ENCODE measurements at regions not wholly inside any gene's neighbourhood (a gene's known extent, or its start where the extent isn't known, plus 50 kb on each side); places are given as distances from the start of the nearest gene placed in this dataset.

GRCh38 chr12:46518729-46519128, 146.2 kb upstream of the SLC38A2 start (continued):
- TF ChIP-seq FOXP1 (CRISPR knock-in tag; IDR thresholded peaks at IDR 0.05; ENCODE audit: borderline replicate concordance) (no peak), ZBTB43 (CRISPR knock-in tag; IDR thresholded peaks at IDR 0.05) (no peak)

GRCh38 chr12:46518169-46518568, 145.6 kb upstream of the SLC38A2 start:
- H3K4me3 Mint-ChIP-seq = no peak overlapping the region
- H3K4me1 Mint-ChIP-seq = peaks cover 10% of the 10 kb centered on the region
- H3K27me3 Mint-ChIP-seq (ENCODE audit: low read depth) = no peaks in the 10 kb centered on the region

More at GRCh38 chr12:46518169-46518568, 145.6 kb upstream of the SLC38A2 start:
- CTCF ChIA-PET = no interaction called here
- Mint-ChIP-seq H3K27ac (no peak overlapping the region), H3K9me3 (0 out of 2 replicates have a peak, but pooled peaks cover 6% of the 10 kb centered on the region), H3K36me3 (no peaks in the 10 kb centered on the region)
- DNase-seq (ENCODE audit: low spot score) = no peak
- no peak for TF ChIP-seq OVOL2 (CRISPR knock-in tag; IDR thresholded peaks at IDR 0.05; ENCODE audit: borderline replicate concordance)
- TF ChIP-seq USF1 (CRISPR knock-in tag; IDR thresholded peaks at IDR 0.05) = no peak
- no peak for TF ChIP-seq ZNF532 (CRISPR knock-in tag; IDR thresholded peaks at IDR 0.05; ENCODE audit: borderline replicate concordance)
- no peak for TF ChIP-seq ZMAT4 (CRISPR knock-in tag; IDR thresholded peaks at IDR 0.05)
- TF ChIP-seq ZNF232 (CRISPR knock-in tag; IDR thresholded peaks at IDR 0.05) = no peak
- no peak for TF ChIP-seq AR (CRISPR knock-in tag; IDR thresholded peaks at IDR 0.05)
- no peak for TF ChIP-seq FOXP1 (CRISPR knock-in tag; IDR thresholded peaks at IDR 0.05; ENCODE audit: borderline replicate concordance)
- no peak for TF ChIP-seq PRDM15 (CRISPR knock-in tag; IDR thresholded peaks at IDR 0.05)
- TF ChIP-seq ZNF219 (CRISPR knock-in tag; IDR thresholded peaks at IDR 0.05; ENCODE audit: borderline replicate concordance) = no peak
- TF ChIP-seq RELA (CRISPR knock-in tag; IDR thresholded peaks at IDR 0.05; ENCODE audit: borderline replicate concordance) = no peak
- no peak for TF ChIP-seq CDX4 (CRISPR knock-in tag; IDR thresholded peaks at IDR 0.05; ENCODE audit: borderline replicate concordance)
- TF ChIP-seq PREB (CRISPR knock-in tag; IDR thresholded peaks at IDR 0.05; ENCODE audit: borderline replicate concordance) = no peak
- no peak for TF ChIP-seq EMX1 (CRISPR knock-in tag; IDR thresholded peaks at IDR 0.05)
- no peak for TF ChIP-seq TP53 (CRISPR knock-in tag; IDR thresholded peaks at IDR 0.05)
- no peak for TF ChIP-seq FOXP4 (CRISPR knock-in tag; IDR thresholded peaks at IDR 0.05)
- no peak for TF ChIP-seq ZNF263 (CRISPR knock-in tag; IDR thresholded peaks at IDR 0.05; ENCODE audit: low read depth)
- POLR2A ChIA-PET = no interaction called here
- ATAC-seq = no peak

All from WTC11 (cell line).